ENCODE measurements at regions not wholly inside any gene's neighbourhood (a gene's known extent, or its start where the extent isn't known, plus 50 kb on each side); places are given as distances from the start of the nearest gene placed in this dataset.
"Not testable (repeated sequence)": the region's sequence is repeated elsewhere in the genome, so short reads cannot be mapped to it uniquely, and the experiment has no call there.

DNA sequence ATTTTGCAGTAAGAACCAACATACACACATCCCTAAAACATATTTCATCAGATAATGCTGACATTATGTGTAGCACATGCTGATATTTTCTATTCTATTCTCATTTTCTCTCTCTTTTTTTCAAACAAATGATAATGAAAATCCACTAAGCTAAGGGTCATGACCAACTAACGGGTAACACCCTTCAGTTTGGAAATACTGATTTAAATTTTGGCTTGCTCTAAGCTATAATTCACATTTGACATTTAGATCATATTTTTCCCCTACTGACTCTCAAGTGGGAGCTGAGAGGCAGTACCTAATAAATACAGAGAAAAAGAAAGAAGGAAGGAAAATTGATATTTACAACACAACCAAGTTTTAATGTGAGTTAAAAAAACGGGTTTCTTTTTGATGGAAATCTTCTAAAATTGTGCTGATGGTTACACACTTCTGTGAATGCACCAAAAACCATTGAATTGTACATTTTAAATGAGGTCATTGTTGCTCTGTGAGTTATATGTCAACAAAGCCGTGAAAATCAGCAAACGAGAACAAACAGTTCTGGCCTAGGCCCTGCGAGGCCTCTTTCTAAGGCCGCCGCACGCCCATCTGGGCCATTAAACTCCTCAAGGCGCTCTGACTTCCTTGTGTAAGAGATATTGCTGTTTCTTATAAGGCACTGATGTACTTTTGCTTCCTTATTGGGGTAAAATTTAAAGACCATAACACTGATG is 124.2 kb downstream of the GALR1 start:
- DNase-seq: no peak

DNA sequence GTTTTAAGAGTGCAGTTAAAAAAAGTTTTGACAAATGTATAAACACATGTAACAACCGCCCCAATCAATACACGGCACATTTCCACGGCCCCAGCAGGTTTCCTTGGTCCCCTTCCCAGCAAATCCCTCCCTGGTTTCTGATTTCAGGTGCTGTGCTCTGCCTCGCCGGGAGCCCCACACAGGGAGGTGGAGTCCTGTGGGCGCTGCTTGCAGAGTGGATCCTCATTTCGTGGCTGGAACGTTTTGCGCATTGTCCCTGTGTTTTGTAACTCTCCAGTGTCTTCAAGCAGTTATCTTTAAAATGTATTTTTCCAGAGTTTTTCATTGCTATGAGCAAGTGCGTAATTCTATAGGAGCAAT is 124.8 kb downstream of the GALR1 start:
- no peak for DNase-seq

DNA sequence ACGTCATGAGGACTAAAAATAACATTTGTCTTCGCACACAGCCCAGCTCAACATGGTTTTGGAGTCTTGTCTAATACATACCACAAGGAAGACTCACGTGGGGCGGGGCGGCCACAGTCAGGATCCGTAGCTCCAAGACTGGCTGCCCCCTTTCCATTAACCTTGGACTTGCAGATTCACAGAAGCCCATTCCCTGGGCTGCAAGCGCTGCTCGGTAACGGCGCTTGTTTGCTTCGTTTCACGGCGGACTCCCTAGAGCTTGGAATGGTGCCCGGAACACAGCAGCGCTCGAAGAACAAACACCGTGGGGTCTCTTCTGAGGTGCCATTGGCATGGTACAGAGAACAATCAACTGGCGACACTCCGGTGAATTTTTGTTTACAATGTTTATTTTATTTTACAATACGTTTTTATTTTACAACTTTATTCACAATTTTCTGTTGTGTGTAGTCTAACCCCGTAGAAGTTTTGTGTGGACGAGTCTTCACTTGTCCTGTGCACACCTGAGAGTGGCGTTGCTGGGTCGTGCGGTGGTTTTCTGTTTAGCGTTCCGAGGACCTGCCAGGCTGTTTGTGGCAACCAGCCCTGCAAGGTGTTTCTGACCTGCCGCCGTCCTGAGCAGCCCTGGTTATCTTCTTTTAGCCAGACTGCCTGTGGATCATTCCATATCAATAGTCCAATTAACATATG is 126.5 kb downstream of the GALR1 start:
- no peak for DNase-seq

DNA sequence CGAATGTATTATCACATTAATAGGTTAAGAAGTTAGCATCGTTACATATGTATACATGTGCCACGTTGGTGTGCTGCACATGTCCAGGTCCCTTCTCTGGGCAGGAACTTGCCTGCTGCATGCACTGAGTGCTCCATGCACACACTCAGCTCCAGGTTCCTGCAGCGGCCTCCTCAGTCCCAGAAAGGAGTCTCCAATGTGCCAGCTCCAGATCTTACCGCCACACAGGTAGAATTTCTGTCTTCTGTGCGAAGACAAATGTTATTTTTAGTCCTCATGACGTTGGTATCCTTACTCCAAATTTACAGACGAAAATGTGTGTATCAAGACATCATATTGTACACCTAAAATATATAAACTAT is 127.1 kb downstream of the GALR1 start:
- DNase-seq: no peak

DNA sequence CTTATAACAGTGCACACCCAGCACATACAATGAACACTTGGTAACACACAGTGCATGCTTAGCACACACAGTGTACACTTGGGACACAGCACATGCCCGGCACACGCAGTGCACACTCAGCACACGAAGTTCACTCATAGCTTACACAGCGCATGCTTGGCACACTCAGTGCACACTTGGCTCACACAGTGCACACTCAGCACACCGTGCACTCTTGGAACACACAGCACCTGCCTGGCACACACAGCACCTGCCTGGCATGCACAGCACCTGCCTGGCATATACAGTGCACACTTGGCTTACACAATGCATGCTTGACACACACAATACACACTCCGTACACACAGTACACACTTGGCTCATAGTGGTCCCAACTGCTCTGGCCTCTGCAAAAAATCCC is 128.2 kb downstream of the GALR1 start:
- DNase-seq: no peak

DNA sequence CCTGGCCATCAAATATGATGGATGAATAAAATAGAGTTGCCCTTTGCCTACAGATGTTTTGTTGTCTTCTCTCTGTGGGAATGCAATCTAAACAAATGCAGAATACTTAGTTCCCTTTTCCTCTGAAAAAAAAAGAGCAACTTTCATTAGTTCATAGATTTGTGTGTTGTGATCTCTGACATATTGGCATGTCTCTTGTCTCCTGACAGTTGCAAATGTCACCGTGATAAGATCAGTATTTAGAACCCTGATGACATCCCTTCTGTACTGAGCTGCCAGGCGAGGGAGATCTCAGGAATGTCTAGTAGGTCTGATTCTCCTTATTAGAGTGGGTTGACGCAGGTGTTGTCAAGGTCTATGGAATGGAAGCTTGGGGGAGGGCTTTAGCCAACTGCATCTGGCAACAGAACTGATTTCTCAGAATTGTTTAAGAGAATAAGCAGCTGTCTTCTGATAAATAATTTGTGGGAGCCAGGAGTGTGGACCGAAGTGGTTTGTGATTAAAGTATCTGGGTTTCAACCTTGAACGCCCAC is 130.4 kb downstream of the GALR1 start:
- no peak for DNase-seq

DNA sequence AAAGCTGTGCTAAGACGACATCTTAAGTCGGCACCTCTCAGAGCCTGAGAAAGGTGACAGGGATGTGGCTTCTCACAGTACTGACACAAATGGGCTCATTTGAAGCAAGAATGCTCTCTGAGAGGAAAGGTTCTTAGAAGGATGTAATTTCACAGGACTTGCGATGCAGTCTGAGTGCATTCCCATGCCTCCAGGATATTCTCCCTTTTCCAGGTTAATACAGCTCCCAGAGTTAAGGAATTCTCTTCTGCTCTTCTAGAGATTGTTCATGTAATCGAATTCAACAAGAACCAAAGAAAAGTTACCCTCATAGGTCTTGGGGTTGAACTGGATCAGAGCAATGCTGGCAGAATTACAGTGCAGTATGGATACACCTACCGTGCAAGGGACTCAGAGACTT is 131.0 kb downstream of the GALR1 start:
- no peak for DNase-seq

DNA sequence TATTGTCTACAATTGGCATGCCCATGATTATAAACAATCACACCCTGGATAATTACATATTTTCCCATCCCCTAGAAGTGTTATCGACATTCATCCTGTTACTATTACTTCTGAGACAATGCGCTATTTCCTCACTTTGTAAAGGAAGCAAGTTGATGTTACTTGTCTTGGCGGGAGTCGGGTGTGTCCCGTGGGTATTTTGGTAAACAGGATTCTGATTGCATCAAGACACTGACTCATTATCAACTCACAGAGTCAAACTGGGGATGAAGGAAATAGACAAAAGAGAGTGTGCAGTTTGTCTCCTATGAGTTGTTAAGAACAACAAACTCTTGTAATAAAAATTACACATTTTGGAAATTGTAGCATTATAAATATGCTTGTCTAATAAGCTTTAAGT is 142.7 kb downstream of the GALR1 start:
- no peak for DNase-seq

DNA sequence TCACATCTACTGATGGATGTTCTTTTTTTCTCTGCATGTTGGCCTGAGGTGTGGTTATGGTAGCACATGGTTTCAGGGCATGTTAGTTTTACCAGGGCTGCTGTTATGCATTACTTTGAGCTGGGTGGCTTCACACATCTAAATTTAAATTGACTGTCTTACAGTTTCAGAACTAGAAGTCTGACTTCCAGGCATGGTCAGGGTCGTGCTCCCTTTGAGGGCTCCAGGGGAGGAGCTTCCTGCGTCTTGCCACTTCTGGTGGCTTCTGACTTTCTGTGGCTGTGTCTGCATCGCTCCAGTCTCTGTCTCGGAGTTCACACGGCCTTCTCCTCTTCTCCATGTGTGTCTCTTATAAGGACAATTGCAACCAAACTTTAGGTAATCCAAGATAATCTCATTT is 143.9 kb downstream of the GALR1 start:
- DNase-seq: no peak

DNA sequence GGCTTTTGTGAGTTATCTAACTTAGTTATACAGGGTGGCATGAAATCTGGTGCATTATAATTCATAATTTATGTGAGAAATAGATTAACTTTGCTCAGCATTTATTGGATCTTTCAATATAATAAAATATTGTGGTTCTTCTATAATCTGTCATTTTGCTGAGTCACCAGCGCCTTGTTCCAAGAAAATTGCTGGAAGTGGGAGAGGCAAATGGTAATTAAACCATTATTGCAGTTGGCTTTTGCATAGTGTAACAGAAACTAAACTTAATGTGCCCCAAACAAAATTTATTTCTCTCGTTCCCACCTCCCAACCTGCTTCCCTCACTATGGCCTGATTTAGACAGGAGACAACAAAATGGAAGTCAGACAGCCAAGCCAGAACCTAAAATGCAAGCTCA is 146.3 kb downstream of the GALR1 start:
- DNase-seq: no peak

DNA sequence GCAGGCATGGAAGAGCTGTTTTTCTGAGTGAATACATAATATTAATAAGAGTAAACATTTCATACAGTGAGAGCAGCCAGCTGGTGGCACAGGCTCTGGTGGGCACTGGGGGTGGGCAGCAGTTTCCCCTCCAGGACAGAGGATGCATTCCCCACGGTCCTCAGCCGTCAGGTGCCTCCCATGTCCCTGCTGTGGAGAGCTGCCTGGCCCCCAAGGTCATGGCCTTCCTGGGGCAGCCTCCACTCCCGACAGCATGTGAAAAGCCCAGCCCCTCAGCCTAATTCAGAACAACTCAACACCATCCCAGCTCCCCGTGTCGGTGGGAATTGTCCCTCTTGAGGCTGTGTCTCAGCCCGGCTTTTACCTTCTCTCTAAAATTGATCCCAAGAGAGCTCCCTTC is 147.4 kb downstream of the GALR1 start:
- DNase-seq: no peak

DNA sequence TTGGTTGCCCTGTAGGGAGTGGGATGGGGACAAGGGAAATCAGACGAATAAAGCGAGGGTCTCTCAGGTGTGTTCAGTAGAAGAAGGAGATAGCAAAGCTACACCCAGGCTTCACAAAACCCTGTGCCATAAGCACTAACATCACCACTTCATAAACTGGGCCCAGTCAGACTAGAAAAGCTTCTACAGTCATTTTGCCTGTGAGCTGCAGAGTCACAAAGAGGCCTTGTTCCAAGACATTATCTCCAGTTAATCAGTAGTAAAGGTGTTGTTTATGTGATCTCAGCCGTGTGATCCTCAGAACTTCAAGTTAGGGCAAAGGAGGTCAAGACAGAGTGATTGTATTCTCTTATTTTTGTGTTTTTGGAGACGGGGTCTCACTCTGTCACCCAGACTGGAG is 148.0 kb downstream of the GALR1 start:
- no peak for DNase-seq

DNA sequence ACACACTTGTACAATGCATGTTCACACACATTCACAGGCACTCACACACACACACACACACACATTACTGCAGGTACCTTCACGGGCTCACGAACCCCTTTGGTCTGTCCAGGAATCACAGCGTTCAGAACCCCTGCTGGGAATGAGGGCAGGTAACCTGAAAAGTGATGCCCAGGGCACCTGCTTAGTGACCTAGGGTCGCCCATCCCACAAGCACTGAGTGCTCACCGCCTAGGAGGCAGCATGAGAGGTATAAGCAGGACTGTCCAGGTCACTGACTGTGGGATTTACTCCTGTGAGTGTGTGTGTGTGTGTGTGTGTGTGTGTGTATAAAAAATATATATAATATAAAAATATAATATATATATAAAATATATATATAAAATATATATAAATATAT is 150.9 kb downstream of the GALR1 start:
- DNase-seq: no peak

DNA sequence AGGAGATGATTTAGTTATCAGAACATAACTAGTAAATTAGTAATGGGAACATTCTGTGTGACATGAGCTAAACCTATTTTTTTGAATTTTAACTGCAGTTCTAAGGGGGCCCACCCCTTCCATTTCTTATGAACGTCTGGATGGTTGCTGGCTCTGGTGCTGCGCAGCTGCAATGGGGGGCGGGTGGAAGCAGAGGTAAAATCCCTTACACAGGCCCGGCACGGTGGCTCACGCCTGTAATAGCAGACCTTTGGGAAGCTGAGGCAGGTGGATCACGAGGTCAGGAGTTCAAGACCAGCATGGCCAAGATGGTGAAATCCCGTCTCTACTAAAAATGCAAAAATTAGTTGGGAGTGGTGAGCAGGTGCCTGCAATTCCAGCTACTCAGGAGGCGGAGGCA is 151.5 kb downstream of the GALR1 start:
- no peak for DNase-seq

DNA sequence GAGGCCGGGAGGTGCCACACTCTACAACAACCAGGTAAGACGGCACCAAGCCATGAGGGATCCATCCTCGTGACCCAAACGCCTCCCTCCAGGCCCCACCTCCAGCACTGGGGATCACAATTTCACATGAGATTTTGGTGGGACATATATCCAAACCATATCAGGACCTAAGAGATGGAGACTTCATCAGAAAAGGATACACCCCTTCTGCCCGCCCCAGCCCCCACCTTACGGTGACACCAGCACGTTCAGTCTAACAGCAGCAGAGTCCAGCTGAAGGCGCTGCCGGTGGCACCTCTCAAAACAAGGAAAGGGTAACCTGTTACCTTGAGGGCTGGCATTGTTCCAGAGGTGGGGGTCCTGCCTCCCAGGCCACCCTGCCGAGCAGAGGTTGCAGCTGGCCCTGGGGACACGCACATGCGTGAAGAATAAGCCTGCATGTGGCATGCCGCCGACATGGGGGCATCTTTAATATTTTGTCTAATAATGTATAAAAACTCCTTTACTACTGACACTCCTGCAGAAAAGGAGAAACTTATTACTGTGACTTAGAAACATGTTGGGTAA is 154.4 kb downstream of the GALR1 start:
- no peak for DNase-seq

DNA sequence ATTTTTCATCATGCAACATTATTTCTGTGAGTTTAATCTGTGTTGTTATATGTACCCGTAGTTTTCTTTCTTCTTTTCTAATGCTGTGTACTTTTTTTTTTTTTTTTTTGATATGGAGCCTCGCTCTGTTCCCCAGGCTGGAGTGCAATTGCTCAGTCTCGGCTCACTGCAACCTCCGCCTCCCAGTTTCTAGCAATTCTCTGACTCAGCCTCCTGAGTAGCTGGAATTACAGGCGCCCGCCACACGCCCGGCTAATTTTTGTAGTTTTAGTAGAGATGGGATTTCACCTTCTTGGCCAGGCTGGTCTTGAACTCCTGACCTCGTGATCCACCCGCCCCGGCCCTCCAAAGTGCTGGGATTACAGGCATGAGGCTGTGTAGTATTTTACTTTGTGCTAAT is 155.4 kb downstream of the GALR1 start:
- no peak for DNase-seq

DNA sequence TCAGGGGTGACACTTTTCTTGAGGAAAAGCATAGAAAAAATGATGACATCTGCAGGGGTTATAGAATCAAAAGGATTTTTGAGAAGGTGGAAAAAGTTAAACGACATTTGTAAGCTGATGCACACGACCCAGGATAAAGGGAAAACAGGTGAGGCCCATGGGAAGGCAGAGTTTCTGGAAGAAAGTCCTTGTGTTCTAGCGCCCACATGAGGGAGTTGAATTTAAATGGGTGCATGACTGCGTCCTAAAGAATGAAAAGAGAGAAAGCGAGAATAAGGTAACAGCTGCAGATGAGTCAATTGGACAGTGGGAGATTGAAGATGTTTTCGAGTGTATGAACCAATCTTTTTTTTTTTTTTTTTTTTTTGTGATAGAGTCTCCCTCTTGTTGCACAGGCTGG is 158.1 kb downstream of the GALR1 start:
- DNase-seq: no peak

DNA sequence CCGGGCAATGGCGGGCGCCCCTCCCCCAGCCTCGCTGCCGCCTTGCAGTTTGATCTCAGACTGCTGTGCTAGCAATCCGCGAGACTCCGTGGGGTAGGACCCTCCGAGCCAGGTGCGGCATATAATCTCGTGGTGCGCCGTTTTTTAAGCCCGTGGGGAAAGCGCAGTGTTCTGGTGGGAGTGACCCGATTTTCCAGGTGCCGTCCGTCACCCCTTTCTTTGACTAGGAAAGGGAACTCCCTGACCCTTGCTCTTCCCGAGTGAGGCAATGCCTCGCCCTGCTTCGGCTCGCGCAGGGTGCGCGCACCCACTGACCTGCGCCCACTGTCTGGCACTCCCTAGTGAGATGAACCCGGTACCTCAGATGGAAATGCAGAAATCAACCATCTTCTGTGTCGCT is 171.9 kb downstream of the GALR1 start:
- not testable (repeated sequence) for DNase-seq

DNA sequence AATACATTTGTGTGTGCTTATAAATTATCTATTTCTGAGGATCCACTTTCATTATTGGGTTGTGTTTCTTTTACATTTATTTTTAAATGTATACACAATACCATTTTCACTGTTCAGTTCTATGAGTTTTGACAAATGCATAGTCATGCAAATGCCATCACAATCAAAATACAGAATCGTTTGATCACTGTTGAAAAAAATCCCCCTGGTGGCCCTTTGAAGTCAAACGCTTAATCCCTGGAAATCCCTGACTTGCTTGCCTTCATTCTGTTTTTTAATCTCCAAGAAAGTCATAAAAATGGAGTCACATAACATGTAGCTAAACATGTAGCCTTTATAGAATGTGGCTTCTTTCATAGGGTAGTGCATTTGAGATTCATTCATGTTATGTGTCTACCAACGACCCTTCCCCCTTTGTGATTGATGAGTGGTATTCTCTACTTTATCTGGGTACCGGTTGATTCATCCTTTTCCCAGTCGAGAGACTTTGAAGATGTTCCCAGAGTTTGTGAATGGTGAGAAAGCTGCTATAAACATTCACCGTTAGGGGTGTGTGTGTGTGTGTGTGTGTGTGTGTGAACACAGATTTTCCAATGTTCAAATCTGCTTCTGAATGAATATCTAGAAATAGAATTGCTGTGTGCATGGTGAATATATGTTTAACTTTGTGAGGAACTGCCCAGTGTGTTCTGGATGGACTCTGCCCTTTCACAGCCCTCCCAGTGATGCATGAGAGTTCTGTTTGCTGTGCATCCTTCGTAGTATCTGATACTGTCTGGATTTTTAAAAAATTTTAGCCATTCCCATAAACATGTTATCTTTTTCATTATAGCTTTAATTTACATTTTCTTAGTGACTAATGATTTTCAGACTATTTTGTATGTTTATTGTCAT is 173.6 kb downstream of the GALR1 start:
- DNase-seq: no peak

DNA sequence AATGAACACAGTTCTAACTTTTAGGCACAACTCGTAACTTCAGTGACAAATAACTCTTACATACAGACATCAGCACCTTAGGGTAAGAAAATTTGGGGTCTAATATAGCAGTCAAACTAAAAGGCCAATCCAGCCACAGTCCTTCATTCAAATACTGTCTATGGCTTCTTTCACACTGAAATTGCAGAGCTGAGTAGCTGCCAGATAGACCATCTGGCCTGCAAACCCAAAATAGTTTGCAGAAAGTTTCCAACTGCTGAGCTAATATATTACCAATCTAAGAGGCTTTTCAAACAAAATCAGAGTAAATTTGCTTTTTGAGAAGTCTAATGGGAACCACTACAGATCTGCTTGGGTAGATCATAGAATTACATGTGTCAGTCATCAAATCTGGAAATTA is 183.4 kb downstream of the GALR1 start:
- no peak for DNase-seq

DNA sequence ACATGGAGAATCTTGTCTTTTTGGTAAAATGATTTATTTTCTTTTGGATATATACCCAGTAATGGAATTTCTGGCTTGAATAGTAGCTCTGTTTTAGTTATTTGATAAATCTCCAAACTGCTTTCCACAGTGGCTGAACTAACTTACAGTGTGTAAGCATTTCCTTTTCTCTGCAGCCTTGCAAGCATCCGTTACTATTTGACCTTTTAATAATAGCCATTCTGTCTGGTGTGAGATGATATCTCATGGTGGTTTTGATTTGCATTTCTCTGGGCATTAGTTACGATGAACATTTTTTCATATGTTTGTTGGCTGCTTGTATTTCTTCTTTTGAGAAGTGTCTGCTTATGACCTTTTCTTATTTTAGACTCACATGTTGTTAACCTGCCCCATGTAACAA is 190.2 kb downstream of the GALR1 start:
- no peak for DNase-seq

DNA sequence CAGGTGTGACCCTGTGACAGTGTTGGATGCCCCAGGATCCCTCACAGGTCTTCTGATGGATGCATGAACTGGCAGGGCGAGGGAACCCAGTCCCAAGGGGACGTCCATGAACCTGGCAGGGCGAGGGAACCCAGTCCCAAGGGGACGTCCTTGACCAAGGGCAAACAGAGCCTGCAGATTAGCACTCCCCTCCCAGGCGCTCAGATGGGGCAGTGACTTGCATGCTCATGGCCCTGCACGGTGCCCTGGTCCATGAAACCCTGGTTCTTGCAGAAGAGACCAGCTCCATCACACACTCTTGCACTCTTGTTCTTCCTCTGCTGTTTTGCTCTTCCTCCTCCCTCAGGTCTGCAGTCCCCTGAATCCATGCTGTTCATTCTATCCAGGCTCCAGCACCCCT is 192.7 kb downstream of the GALR1 start:
- DNase-seq: no peak

DNA sequence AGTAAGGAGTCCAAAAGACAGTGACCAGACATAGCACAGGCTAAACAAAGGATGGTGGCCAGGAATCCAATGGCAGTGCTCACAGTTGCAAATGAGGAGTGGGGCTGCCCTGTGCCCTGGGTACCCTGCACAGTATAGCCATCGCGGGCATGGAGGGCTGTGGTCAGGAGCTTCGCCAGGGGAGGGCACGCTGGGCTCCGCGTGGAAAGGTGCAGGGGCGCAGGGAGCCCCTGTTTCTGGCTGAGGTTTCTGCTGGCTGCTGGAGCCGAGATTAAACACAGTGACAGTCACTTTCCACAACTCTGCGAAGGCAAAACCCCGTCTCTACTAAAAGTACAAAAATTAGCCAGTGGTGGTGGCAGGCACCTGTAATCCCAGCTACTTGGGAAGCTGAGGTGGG is 194.7 kb downstream of the GALR1 start:
- no peak for DNase-seq

DNA sequence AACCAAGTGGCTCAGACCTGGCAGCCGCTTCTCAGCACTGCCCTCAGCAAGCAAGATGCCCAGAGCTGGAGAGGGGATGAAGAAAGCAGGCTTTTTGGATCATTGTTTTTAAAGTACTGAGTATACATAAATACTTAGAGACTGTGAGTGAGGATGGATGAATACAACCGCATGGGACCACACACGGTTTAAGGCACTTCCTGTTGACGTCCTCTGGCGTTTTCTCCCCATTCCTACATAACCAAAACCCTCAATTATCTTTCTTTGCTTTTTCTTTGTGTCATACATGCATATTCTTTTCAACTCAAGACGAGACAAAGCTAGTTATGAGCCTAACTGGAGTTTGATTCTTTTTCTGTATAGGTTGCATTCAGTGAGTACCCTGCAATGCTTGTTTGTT is 198.4 kb downstream of the GALR1 start:
- DNase-seq: no peak

Data from NCI-H187 (cell line).